Sigmoid colon (tissue), 4 donors: ENCODE measurements at regions not wholly inside any gene's neighbourhood (a gene's known extent, or its start where the extent isn't known, plus 50 kb on each side); places are given as distances from the start of the nearest gene placed in this dataset.
"Not testable (repeated sequence)": the region's sequence is repeated elsewhere in the genome, so short reads cannot be mapped to it uniquely, and the experiment has no call there.

Experiments
- EP300 ChIP-seq, 4 donors: sonication (generic); formaldehyde crosslinking; IDR thresholded peaks; one replicate each; pipeline ENCODE4 v1.6.1; 2017; ENCODE audit warnings: antibody characterized with exemption in 4 of 4
- POLR2A ChIP-seq, 2 donors: fragments of 450-650 bp; IDR thresholded peaks; one replicate each; pipeline ENCODE4 v1.6.1; 2016; ENCODE audit warnings: antibody characterized with exemption in 2 of 2, mild to moderate bottlenecking in 2 of 2, moderate library complexity in 2 of 2
- POLR2AphosphoS5 ChIP-seq, 4 donors: sonication (generic); formaldehyde crosslinking; IDR thresholded peaks; one replicate each; pipeline ENCODE4 v1.6.1; 2017; ENCODE audit warnings: antibody characterized with exemption in 4 of 4
- TF ChIP-seq, protein P1 (sequence below), 4 experiments: fragments of 450-650 bp in 3 of 4; fragments of 200-600 bp in 1 of 4; IDR thresholded peaks; one replicate each; pipeline ENCODE4 v1.5.1; 2016 to 2019; ENCODE audit warnings: antibody characterized with exemption in 4 of 4, mild to moderate bottlenecking in 3 of 4, moderate library complexity in 2 of 4

DNA sequence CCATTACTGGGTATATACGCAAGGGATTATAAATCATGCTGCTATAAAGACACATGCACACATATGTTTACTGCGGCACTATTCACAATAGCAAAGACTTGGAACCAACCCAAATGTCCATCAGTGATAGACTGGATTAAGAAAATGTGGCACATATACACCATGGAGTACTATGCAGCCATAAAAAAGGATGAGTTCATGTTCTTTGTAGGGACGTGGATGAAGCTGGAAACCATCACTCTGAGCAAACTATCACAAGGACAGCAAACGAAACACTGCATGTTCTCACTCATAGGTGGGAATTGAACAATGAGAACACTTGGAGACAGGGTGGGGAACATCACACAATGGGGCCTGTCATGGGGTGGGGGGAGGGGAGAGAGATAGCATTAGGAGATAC lies 313.3 kb upstream of the ADAMTS9 start:
- TF ChIP-seq EP300, POLR2A, POLR2AphosphoS5 (IDR thresholded peaks at IDR 0.05): not testable (repeated sequence)
- TF ChIP-seq, protein P1, sequence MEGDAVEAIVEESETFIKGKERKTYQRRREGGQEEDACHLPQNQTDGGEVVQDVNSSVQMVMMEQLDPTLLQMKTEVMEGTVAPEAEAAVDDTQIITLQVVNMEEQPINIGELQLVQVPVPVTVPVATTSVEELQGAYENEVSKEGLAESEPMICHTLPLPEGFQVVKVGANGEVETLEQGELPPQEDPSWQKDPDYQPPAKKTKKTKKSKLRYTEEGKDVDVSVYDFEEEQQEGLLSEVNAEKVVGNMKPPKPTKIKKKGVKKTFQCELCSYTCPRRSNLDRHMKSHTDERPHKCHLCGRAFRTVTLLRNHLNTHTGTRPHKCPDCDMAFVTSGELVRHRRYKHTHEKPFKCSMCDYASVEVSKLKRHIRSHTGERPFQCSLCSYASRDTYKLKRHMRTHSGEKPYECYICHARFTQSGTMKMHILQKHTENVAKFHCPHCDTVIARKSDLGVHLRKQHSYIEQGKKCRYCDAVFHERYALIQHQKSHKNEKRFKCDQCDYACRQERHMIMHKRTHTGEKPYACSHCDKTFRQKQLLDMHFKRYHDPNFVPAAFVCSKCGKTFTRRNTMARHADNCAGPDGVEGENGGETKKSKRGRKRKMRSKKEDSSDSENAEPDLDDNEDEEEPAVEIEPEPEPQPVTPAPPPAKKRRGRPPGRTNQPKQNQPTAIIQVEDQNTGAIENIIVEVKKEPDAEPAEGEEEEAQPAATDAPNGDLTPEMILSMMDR (IDR thresholded peaks at IDR 0.05), result not testable (repeated sequence)
